GM23338 (cell line): ENCODE measurements at regions not wholly inside any gene's neighbourhood (a gene's known extent, or its start where the extent isn't known, plus 50 kb on each side); places are given as distances from the start of the nearest gene placed in this dataset.
A peak's percentile ranks its signal among the peaks of the same experiment; 100 is the strongest.

ENCODE experiments used
- ATAC-seq: fragments of 200-7000 bp; cut with Tn5 transposase; 3 replicates; pipeline ENCODE4 v1.9.1; 2020
- DNase-seq: peaks from one replicate; pipeline ENCODE4 v3.0.0-alpha.2; 2015; ENCODE audit warnings: low spot score
- H2AFZ ChIP-seq: fragments of 200-600 bp; sonication (generic); 2 replicates; pipeline ENCODE4 v1.8.0; 2016; ENCODE audit warnings: antibody characterized with exemption, mild to moderate bottlenecking, moderate library complexity
- H3F3A ChIP-seq: fragments of 200-600 bp; sonication (generic); replicated peaks from 2 replicates; pipeline ENCODE4 v1.8.0; 2017; ENCODE audit warnings: antibody characterized with exemption, mixed run types, low read depth
- H3K27ac ChIP-seq: fragments of 200-600 bp; sonication (generic); 2 replicates; pipeline ENCODE4 v1.6.1; 2016; ENCODE audit warnings: low read depth
- H3K27me3 ChIP-seq: fragments of 200-600 bp; sonication (generic); 2 replicates; pipeline ENCODE4 v1.8.0; 2016; ENCODE audit warnings: mild to moderate bottlenecking, mixed run types, moderate library complexity; ENCODE audit not compliant: insufficient read depth
- H3K36me3 ChIP-seq: fragments of 200-600 bp; sonication (generic); 2 replicates; pipeline ENCODE4 v1.8.0; 2016; ENCODE audit warnings: mild to moderate bottlenecking; ENCODE audit not compliant: insufficient read depth
- H3K4me1 ChIP-seq: fragments of 200-600 bp; sonication (generic); 2 replicates; pipeline ENCODE4 v1.8.0; 2016; ENCODE audit warnings: mild to moderate bottlenecking, moderate library complexity; ENCODE audit not compliant: insufficient read depth
- H3K4me2 ChIP-seq: fragments of 200-600 bp; sonication (generic); 2 replicates; pipeline ENCODE4 v1.7.1; 2017; ENCODE audit warnings: mixed run types
- H3K4me3 ChIP-seq: fragments of 200-600 bp; sonication (generic); 2 replicates; pipeline ENCODE4 v1.6.1; 2016; ENCODE audit warnings: mixed run types
- H3K79me2 ChIP-seq: fragments of 200-600 bp; sonication (generic); replicated peaks from 2 replicates; pipeline ENCODE4 v1.8.0; 2017; ENCODE audit warnings: mild to moderate bottlenecking; ENCODE audit not compliant: insufficient read depth
- H3K9me2 ChIP-seq: fragments of 200-600 bp; sonication (generic); 2 replicates; pipeline ENCODE4 v1.8.0; 2017; ENCODE audit not compliant: insufficient read depth
- H4K20me1 ChIP-seq: fragments of 200-600 bp; sonication (generic); replicated peaks from 2 replicates; pipeline ENCODE4 v1.8.0; 2017; ENCODE audit warnings: mild to moderate bottlenecking; ENCODE audit not compliant: insufficient read depth
- H3K27ac Mint-ChIP-seq: 2 replicates; pipeline ENCODE4 v1.8.0; 2020; ENCODE audit warnings: inconsistent platforms, mild to moderate bottlenecking, moderate library complexity, mixed read lengths
- H3K27me3 Mint-ChIP-seq: 3 replicates; pipeline ENCODE4 v1.8.0; 2022; ENCODE audit warnings: low read depth, mild to moderate bottlenecking, moderate library complexity, mixed read lengths, inconsistent platforms; ENCODE audit not compliant: insufficient read depth, poor library complexity
- H3K36me3 Mint-ChIP-seq: 3 replicates; pipeline ENCODE4 v1.8.0; 2021; ENCODE audit warnings: low read depth, mild to moderate bottlenecking, inconsistent platforms, moderate library complexity, mixed read lengths
- H3K4me1 Mint-ChIP-seq: 3 replicates; pipeline ENCODE4 v1.8.0; 2020; ENCODE audit warnings: mild to moderate bottlenecking, inconsistent platforms, mixed read lengths
- H3K4me3 Mint-ChIP-seq: 3 replicates; pipeline ENCODE4 v1.8.0; 2021; ENCODE audit warnings: moderate library complexity, mild to moderate bottlenecking, inconsistent platforms, mixed read lengths
- H3K9me3 Mint-ChIP-seq: 3 replicates; pipeline ENCODE4 v1.8.0; 2020; ENCODE audit warnings: moderate library complexity, mild to moderate bottlenecking, inconsistent platforms, mixed read lengths
- TF ChIP-seq, protein P1 (sequence below): fragments of 250-450 bp; sonication (Bioruptor Pico); IDR thresholded peaks from 2 replicates; pipeline ENCODE4 v1.5.0; 2020; ENCODE audit warnings: mild to moderate bottlenecking, moderate library complexity
- TF ChIP-seq, protein P2 (sequence below): IDR thresholded peaks from 2 replicates; pipeline ENCODE4 v1.6.1; 2016; ENCODE audit warnings: antibody characterized with exemption

DNA sequence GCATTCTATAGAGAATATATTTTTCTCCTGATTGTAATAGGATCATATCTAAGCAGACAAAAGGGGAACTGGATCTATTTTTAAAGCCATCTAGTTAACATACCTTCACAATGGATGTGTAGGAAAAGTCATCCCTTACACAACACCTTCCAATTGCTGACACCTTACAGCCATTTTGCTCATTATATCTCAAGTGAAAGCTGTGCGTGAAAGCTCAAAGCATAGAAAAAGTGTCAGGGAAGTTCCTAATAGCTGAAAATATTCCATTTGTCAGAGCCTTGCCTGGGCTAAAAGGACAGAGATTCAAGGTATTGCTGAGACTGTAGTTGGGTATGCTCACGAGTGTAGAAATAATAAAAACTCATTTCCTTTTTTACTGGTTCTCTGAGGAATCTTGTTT is 340.6 kb upstream of the KLHL1 start (continued):
- TF ChIP-seq, protein P1, sequence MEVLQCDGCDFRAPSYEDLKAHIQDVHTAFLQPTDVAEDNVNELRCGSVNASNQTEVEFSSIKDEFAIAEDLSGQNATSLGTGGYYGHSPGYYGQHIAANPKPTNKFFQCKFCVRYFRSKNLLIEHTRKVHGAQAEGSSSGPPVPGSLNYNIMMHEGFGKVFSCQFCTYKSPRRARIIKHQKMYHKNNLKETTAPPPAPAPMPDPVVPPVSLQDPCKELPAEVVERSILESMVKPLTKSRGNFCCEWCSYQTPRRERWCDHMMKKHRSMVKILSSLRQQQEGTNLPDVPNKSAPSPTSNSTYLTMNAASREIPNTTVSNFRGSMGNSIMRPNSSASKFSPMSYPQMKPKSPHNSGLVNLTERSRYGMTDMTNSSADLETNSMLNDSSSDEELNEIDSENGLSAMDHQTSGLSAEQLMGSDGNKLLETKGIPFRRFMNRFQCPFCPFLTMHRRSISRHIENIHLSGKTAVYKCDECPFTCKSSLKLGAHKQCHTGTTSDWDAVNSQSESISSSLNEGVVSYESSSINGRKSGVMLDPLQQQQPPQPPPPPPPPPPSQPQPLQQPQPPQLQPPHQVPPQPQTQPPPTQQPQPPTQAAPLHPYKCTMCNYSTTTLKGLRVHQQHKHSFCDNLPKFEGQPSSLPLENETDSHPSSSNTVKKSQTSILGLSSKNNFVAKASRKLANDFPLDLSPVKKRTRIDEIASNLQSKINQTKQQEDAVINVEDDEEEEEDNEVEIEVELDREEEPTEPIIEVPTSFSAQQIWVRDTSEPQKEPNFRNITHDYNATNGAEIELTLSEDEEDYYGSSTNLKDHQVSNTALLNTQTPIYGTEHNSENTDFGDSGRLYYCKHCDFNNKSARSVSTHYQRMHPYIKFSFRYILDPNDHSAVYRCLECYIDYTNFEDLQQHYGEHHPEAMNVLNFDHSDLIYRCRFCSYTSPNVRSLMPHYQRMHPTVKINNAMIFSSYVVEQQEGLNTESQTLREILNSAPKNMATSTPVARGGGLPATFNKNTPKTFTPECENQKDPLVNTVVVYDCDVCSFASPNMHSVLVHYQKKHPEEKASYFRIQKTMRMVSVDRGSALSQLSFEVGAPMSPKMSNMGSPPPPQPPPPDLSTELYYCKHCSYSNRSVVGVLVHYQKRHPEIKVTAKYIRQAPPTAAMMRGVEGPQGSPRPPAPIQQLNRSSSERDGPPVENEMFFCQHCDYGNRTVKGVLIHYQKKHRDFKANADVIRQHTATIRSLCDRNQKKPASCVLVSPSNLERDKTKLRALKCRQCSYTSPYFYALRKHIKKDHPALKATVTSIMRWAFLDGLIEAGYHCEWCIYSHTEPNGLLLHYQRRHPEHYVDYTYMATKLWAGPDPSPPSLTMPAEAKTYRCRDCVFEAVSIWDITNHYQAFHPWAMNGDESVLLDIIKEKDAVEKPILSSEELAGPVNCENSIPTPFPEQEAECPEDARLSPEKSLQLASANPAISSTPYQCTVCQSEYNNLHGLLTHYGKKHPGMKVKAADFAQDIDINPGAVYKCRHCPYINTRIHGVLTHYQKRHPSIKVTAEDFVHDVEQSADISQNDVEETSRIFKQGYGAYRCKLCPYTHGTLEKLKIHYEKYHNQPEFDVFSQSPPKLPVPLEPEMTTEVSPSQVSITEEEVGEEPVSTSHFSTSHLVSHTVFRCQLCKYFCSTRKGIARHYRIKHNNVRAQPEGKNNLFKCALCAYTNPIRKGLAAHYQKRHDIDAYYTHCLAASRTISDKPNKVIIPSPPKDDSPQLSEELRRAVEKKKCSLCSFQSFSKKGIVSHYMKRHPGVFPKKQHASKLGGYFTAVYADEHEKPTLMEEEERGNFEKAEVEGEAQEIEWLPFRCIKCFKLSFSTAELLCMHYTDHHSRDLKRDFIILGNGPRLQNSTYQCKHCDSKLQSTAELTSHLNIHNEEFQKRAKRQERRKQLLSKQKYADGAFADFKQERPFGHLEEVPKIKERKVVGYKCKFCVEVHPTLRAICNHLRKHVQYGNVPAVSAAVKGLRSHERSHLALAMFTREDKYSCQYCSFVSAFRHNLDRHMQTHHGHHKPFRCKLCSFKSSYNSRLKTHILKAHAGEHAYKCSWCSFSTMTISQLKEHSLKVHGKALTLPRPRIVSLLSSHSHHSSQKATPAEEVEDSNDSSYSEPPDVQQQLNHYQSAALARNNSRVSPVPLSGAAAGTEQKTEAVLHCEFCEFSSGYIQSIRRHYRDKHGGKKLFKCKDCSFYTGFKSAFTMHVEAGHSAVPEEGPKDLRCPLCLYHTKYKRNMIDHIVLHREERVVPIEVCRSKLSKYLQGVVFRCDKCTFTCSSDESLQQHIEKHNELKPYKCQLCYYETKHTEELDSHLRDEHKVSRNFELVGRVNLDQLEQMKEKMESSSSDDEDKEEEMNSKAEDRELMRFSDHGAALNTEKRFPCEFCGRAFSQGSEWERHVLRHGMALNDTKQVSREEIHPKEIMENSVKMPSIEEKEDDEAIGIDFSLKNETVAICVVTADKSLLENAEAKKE (CRISPR knock-in tag): no peak

- no peaks in the 10 kb centered on the region for H3K27me3 Mint-ChIP-seq
- no peak overlapping the region for H3K27ac Mint-ChIP-seq
- no peak overlapping the region for H3K4me3 Mint-ChIP-seq
- TF ChIP-seq, protein P2, sequence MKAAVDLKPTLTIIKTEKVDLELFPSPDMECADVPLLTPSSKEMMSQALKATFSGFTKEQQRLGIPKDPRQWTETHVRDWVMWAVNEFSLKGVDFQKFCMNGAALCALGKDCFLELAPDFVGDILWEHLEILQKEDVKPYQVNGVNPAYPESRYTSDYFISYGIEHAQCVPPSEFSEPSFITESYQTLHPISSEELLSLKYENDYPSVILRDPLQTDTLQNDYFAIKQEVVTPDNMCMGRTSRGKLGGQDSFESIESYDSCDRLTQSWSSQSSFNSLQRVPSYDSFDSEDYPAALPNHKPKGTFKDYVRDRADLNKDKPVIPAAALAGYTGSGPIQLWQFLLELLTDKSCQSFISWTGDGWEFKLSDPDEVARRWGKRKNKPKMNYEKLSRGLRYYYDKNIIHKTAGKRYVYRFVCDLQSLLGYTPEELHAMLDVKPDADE: no peak
- TF ChIP-seq, protein P1 (CRISPR knock-in tag): peak; percentile 100
- no peaks in the 10 kb centered on the region for H3K9me3 Mint-ChIP-seq
- peak; percentile 94 for ATAC-seq
- Histone ChIP-seq H3K4me1 (peaks cover 4% of the 10 kb centered on the region; the same call in 1 of the 2 replicates), H3K36me3 (no peaks in the 10 kb centered on the region), H4K20me1 (no peaks in the 10 kb centered on the region), H3K9me2 (no peaks in the 10 kb centered on the region), H3K4me2 (peak overlapping the region; percentile 51), H3F3A (no peaks in the 10 kb centered on the region), H3K79me2 (no peaks in the 10 kb centered on the region), H3K27ac (peak overlapping the region; percentile 27; the same call in 1 of the 2 replicates), H3K4me3 (no peak overlapping the region), H3K27me3 (no peaks in the 10 kb centered on the region), H2AFZ (no peak overlapping the region)
- H3K36me3 Mint-ChIP-seq: no peaks in the 10 kb centered on the region
- H3K4me1 Mint-ChIP-seq: peaks cover 15% of the 10 kb centered on the region
- DNase-seq: peak; percentile 74
These were observed 324.1 kb upstream of the KLHL1 start for GRCh38 chr13:70432276-70432805.
